ENCODE measurements at regions not wholly inside any gene's neighbourhood (a gene's known extent, or its start where the extent isn't known, plus 50 kb on each side); places are given as distances from the start of the nearest gene placed in this dataset.

- Histone ChIP-seq H3K27ac (ENCODE audit: low read depth, low read length) (no peak overlapping the region), H3K4me1 (ENCODE audit: control insufficient read depth in 2 of 2, insufficient read depth in 2 of 2, low read length in 2 of 2) (no peaks in the 10 kb centered on the region), H3K27me3 (ENCODE audit: control insufficient read depth in 2 of 2, insufficient read depth in 2 of 2, low read length in 2 of 2) (no peaks in the 10 kb centered on the region), H3K9me3 (ENCODE audit: control insufficient read depth in 2 of 3, low read length in 3 of 3) (no peaks in the 10 kb centered on the region), H3K4me3 (ENCODE audit: low read length) (no peak overlapping the region), H3K36me3 (ENCODE audit: control insufficient read depth in 2 of 3, insufficient read depth in 3 of 3, low read length in 3 of 3) (no peaks in the 10 kb centered on the region)
- H3K36me3 Mint-ChIP-seq = no peaks in the 10 kb centered on the region
- no peak for ATAC-seq
- no peak overlapping the region for H3K4me3 Mint-ChIP-seq
- CTCF ChIA-PET = no interaction called here
- DNase-seq = no peak
- intact Hi-C loops (cut with micrococcal nuclease) = no loop called here
- POLR2A ChIA-PET = no interaction called here
- H3K9me3 Mint-ChIP-seq = peaks cover 0 to 9% (median 1%) of the 10 kb centered on the region in 11 donors
- H3K4me1 Mint-ChIP-seq = no peaks in the 10 kb centered on the region
- no peaks in the 10 kb centered on the region for H3K27me3 Mint-ChIP-seq
- no peak overlapping the region for H3K27ac Mint-ChIP-seq
These were observed 82.4 kb upstream of the COL11A1 start for GRCh38 chr1:103190766-103191165.

GRCh38 chr1:103187673-103188072, 79.4 kb upstream of the COL11A1 start:
- Mint-ChIP-seq H3K4me3 (no peak overlapping the region), H3K4me1 (no peaks in the 10 kb centered on the region), H3K27ac (no peak overlapping the region), H3K27me3 (no peaks in the 10 kb centered on the region), H3K36me3 (no peaks in the 10 kb centered on the region), H3K9me3 (peaks cover 0 to 10% (median 3%) of the 10 kb centered on the region in 11 donors)
- Histone ChIP-seq H3K4me3 (ENCODE audit: low read length) (no peak overlapping the region), H3K4me1 (ENCODE audit: control insufficient read depth in 2 of 2, insufficient read depth in 2 of 2, low read length in 2 of 2) (no peaks in the 10 kb centered on the region), H3K36me3 (ENCODE audit: control insufficient read depth in 2 of 3, insufficient read depth in 3 of 3, low read length in 3 of 3) (no peaks in the 10 kb centered on the region), H3K27ac (ENCODE audit: low read depth, low read length) (no peak overlapping the region), H3K9me3 (ENCODE audit: control insufficient read depth in 2 of 3, low read length in 3 of 3) (no peaks in the 10 kb centered on the region), H3K27me3 (ENCODE audit: control insufficient read depth in 2 of 2, insufficient read depth in 2 of 2, low read length in 2 of 2) (no peaks in the 10 kb centered on the region)
- DNase-seq = no peak
- POLR2A ChIA-PET = no interaction called here
- intact Hi-C loops (cut with micrococcal nuclease) = no loop called here
- ATAC-seq = no peak
- CTCF ChIA-PET = no interaction called here

GRCh38 chr1:103180660-103181059, 72.3 kb upstream of the COL11A1 start:
- Histone ChIP-seq H3K4me1 (ENCODE audit: control insufficient read depth in 2 of 2, insufficient read depth in 2 of 2, low read length in 2 of 2) (no peaks in the 10 kb centered on the region), H3K4me3 (ENCODE audit: low read length) (no peak overlapping the region), H3K9me3 (ENCODE audit: control insufficient read depth in 2 of 3, low read length in 3 of 3) (no peaks in the 10 kb centered on the region), H3K36me3 (ENCODE audit: control insufficient read depth in 2 of 3, insufficient read depth in 3 of 3, low read length in 3 of 3) (no peaks in the 10 kb centered on the region), H3K27ac (ENCODE audit: low read depth, low read length) (no peak overlapping the region), H3K27me3 (ENCODE audit: control insufficient read depth in 2 of 2, insufficient read depth in 2 of 2, low read length in 2 of 2) (no peaks in the 10 kb centered on the region)
- Mint-ChIP-seq H3K4me3 (no peak overlapping the region), H3K27me3 (no peaks in the 10 kb centered on the region), H3K36me3 (no peaks in the 10 kb centered on the region), H3K4me1 (no peaks in the 10 kb centered on the region), H3K27ac (no peak overlapping the region), H3K9me3 (peaks cover 0 to 9% (median 0%) of the 10 kb centered on the region in 11 donors)
- DNase-seq (no peak), ATAC-seq (no peak)
- intact Hi-C loops (cut with micrococcal nuclease) = no loop called here
- ChIA-PET POLR2A (no interaction called here), CTCF (no interaction called here)

- no peaks in the 10 kb centered on the region for H3K4me1 Mint-ChIP-seq
- Histone ChIP-seq H3K27ac (ENCODE audit: low read depth, low read length) (no peak overlapping the region), H3K4me3 (ENCODE audit: low read length) (no peak overlapping the region), H3K36me3 (ENCODE audit: control insufficient read depth in 2 of 3, insufficient read depth in 3 of 3, low read length in 3 of 3) (no peaks in the 10 kb centered on the region), H3K27me3 (ENCODE audit: control insufficient read depth in 2 of 2, insufficient read depth in 2 of 2, low read length in 2 of 2) (no peaks in the 10 kb centered on the region), H3K9me3 (ENCODE audit: control insufficient read depth in 2 of 3, low read length in 3 of 3) (no peaks in the 10 kb centered on the region), H3K4me1 (ENCODE audit: control insufficient read depth in 2 of 2, insufficient read depth in 2 of 2, low read length in 2 of 2) (no peaks in the 10 kb centered on the region)
- no peaks in the 10 kb centered on the region for H3K36me3 Mint-ChIP-seq
- no peak for ATAC-seq
- CTCF ChIA-PET = no interaction called here
- POLR2A ChIA-PET = no interaction called here
- DNase-seq = no peak
- H3K27me3 Mint-ChIP-seq = no peaks in the 10 kb centered on the region
- no peak overlapping the region for H3K27ac Mint-ChIP-seq
- intact Hi-C loops (cut with micrococcal nuclease) = no loop called here
- peaks cover 0 to 5% (median 0%) of the 10 kb centered on the region in 11 donors for H3K9me3 Mint-ChIP-seq
- H3K4me3 Mint-ChIP-seq = no peak overlapping the region
These were observed 68.9 kb upstream of the COL11A1 start for GRCh38 chr1:103177108-103177775.

- Histone ChIP-seq H3K27ac (ENCODE audit: low read depth, low read length) (no peak overlapping the region), H3K9me3 (ENCODE audit: control insufficient read depth in 2 of 3, low read length in 3 of 3) (no peaks in the 10 kb centered on the region), H3K4me3 (ENCODE audit: low read length) (no peak overlapping the region), H3K4me1 (ENCODE audit: control insufficient read depth in 2 of 2, insufficient read depth in 2 of 2, low read length in 2 of 2) (no peaks in the 10 kb centered on the region), H3K36me3 (ENCODE audit: control insufficient read depth in 2 of 3, insufficient read depth in 3 of 3, low read length in 3 of 3) (no peaks in the 10 kb centered on the region), H3K27me3 (ENCODE audit: control insufficient read depth in 2 of 2, insufficient read depth in 2 of 2, low read length in 2 of 2) (no peaks in the 10 kb centered on the region)
- POLR2A ChIA-PET = no interaction called here
- CTCF ChIA-PET = no interaction called here
- Mint-ChIP-seq H3K9me3 (peaks cover 0 to 11% (median 2%) of the 10 kb centered on the region in 11 donors), H3K4me1 (no peaks in the 10 kb centered on the region), H3K4me3 (no peak overlapping the region), H3K36me3 (no peaks in the 10 kb centered on the region), H3K27me3 (no peaks in the 10 kb centered on the region), H3K27ac (no peak overlapping the region)
- no peak for DNase-seq
- ATAC-seq = no peak
- intact Hi-C loops (cut with micrococcal nuclease) = loop anchor here in 1 of 2 donors (1.0 kb wide), 1 partner anchor 15 kb away; no protein-coding TSS in a partner anchor
These were observed 62.8 kb upstream of the COL11A1 start for GRCh38 chr1:103171041-103171590.

- Mint-ChIP-seq H3K4me1 (no peaks in the 10 kb centered on the region), H3K9me3 (peaks cover 0 to 15% (median 3%) of the 10 kb centered on the region in 11 donors), H3K4me3 (no peak overlapping the region), H3K36me3 (no peaks in the 10 kb centered on the region), H3K27ac (no peak overlapping the region), H3K27me3 (no peaks in the 10 kb centered on the region)
- Histone ChIP-seq H3K27ac (ENCODE audit: low read depth, low read length) (no peak overlapping the region), H3K9me3 (ENCODE audit: control insufficient read depth in 2 of 3, low read length in 3 of 3) (no peaks in the 10 kb centered on the region), H3K36me3 (ENCODE audit: control insufficient read depth in 2 of 3, insufficient read depth in 3 of 3, low read length in 3 of 3) (no peaks in the 10 kb centered on the region), H3K4me3 (ENCODE audit: low read length) (no peak overlapping the region), H3K4me1 (ENCODE audit: control insufficient read depth in 2 of 2, insufficient read depth in 2 of 2, low read length in 2 of 2) (no peaks in the 10 kb centered on the region), H3K27me3 (ENCODE audit: control insufficient read depth in 2 of 2, insufficient read depth in 2 of 2, low read length in 2 of 2) (no peaks in the 10 kb centered on the region)
- intact Hi-C loops (cut with micrococcal nuclease) = loop anchor here in 1 of 2 donors (1.0 kb wide), 1 partner anchor 14 kb away; no protein-coding TSS in a partner anchor
- DNase-seq (no peak), ATAC-seq (no peak)
- ChIA-PET CTCF (no interaction called here), POLR2A (no interaction called here)
These were observed 62.3 kb upstream of the COL11A1 start for GRCh38 chr1:103170609-103171008.

- H3K4me3 Mint-ChIP-seq = no peak overlapping the region
- Histone ChIP-seq H3K36me3 (ENCODE audit: control insufficient read depth in 2 of 3, insufficient read depth in 3 of 3, low read length in 3 of 3) (no peaks in the 10 kb centered on the region), H3K27me3 (ENCODE audit: control insufficient read depth in 2 of 2, insufficient read depth in 2 of 2, low read length in 2 of 2) (no peaks in the 10 kb centered on the region), H3K4me1 (ENCODE audit: control insufficient read depth in 2 of 2, insufficient read depth in 2 of 2, low read length in 2 of 2) (no peaks in the 10 kb centered on the region), H3K9me3 (ENCODE audit: control insufficient read depth in 2 of 3, low read length in 3 of 3) (no peaks in the 10 kb centered on the region), H3K4me3 (ENCODE audit: low read length) (no peak overlapping the region), H3K27ac (ENCODE audit: low read depth, low read length) (no peak overlapping the region)
- ATAC-seq = no peak
- ChIA-PET CTCF (no interaction called here), POLR2A (no interaction called here)
- intact Hi-C loops (cut with micrococcal nuclease) = no loop called here
- H3K9me3 Mint-ChIP-seq = peaks cover 0 to 12% (median 4%) of the 10 kb centered on the region in 11 donors
- no peak for DNase-seq
- no peaks in the 10 kb centered on the region for H3K36me3 Mint-ChIP-seq
- no peaks in the 10 kb centered on the region for H3K4me1 Mint-ChIP-seq
- no peak overlapping the region for H3K27ac Mint-ChIP-seq
- H3K27me3 Mint-ChIP-seq = no peaks in the 10 kb centered on the region
These were observed 54.0 kb upstream of the COL11A1 start for GRCh38 chr1:103162360-103162759.
